ENCODE measurements at regions not wholly inside any gene's neighbourhood (a gene's known extent, or its start where the extent isn't known, plus 50 kb on each side); places are given as distances from the start of the nearest gene placed in this dataset.

GRCh38 chr1:29567257-29567656 is 330.9 kb downstream of the PTPRU start:
- TF ChIP-seq TAF1 (IDR thresholded peaks at IDR 0.05; ENCODE audit: borderline replicate concordance, insufficient read depth, low read length) (no peak), POLR2AphosphoS5 (IDR thresholded peaks at IDR 0.05; ENCODE audit: low read depth, low read length) (no peak), SIN3A (IDR thresholded peaks at IDR 0.05; ENCODE audit: borderline replicate concordance, insufficient read depth, low read length) (no peak), FOXP2 (optimal IDR thresholded peaks at IDR 0.05; ENCODE audit: borderline replicate concordance, extremely low read depth, extremely low read length, insufficient read depth) (no peak)
- TF ChIP-seq, protein P1, sequence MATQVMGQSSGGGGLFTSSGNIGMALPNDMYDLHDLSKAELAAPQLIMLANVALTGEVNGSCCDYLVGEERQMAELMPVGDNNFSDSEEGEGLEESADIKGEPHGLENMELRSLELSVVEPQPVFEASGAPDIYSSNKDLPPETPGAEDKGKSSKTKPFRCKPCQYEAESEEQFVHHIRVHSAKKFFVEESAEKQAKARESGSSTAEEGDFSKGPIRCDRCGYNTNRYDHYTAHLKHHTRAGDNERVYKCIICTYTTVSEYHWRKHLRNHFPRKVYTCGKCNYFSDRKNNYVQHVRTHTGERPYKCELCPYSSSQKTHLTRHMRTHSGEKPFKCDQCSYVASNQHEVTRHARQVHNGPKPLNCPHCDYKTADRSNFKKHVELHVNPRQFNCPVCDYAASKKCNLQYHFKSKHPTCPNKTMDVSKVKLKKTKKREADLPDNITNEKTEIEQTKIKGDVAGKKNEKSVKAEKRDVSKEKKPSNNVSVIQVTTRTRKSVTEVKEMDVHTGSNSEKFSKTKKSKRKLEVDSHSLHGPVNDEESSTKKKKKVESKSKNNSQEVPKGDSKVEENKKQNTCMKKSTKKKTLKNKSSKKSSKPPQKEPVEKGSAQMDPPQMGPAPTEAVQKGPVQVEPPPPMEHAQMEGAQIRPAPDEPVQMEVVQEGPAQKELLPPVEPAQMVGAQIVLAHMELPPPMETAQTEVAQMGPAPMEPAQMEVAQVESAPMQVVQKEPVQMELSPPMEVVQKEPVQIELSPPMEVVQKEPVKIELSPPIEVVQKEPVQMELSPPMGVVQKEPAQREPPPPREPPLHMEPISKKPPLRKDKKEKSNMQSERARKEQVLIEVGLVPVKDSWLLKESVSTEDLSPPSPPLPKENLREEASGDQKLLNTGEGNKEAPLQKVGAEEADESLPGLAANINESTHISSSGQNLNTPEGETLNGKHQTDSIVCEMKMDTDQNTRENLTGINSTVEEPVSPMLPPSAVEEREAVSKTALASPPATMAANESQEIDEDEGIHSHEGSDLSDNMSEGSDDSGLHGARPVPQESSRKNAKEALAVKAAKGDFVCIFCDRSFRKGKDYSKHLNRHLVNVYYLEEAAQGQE (IDR thresholded peaks at IDR 0.05; ENCODE audit: insufficient read depth in 1 of 2, low read depth in 2 of 2, low read length in 2 of 2), result no peak

Measured in PFSK-1 (cell line).